GM12872 (cell line): ENCODE measurements at regions not wholly inside any gene's neighbourhood (a gene's known extent, or its start where the extent isn't known, plus 50 kb on each side); places are given as distances from the start of the nearest gene placed in this dataset.

ENCODE experiments used
- CTCF ChIP-seq: IDR thresholded peaks from 3 replicates; pipeline ENCODE4 v1.5.1; 2011; ENCODE audit warnings: low read depth, mild to moderate bottlenecking, low read length, moderate library complexity; ENCODE audit not compliant: insufficient read depth

GRCh38 chr12:65715961-65716360 lies 108.3 kb upstream of the HMGA2 start:
- no peak for TF ChIP-seq CTCF

- no peak for TF ChIP-seq CTCF
Observed at GRCh38 chr12:65720136-65721130, 103.8 kb upstream of the HMGA2 start.

- no peak for TF ChIP-seq CTCF
Observed at GRCh38 chr12:65721541-65722190, 102.6 kb upstream of the HMGA2 start.

- TF ChIP-seq CTCF: no peak
Observed at GRCh38 chr12:65725376-65725775, 98.9 kb upstream of the HMGA2 start.

DNA sequence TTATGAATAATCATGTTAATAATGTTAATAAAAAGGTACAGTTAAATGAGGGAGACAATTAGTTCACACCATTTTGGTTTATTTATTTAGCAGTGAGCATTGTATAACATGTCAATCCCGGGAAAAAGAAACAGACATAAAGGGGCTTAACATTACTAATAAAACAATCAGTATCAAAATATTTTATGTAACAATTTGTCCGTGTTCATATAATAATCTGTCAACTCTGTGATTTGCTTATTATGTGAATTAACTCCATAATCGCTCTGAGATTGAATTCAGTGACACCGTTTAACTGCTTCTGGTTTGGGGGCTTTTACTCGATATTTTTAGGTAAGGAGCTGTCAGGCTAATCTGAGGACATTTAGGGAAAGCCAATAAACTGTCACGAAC lies 95.8 kb upstream of the HMGA2 start:
- no peak for TF ChIP-seq CTCF

- TF ChIP-seq CTCF: no peak
Observed at GRCh38 chr12:65728848-65729793, 95.2 kb upstream of the HMGA2 start.
